GM19372 (cell line): ENCODE measurements at regions not wholly inside any gene's neighbourhood (a gene's known extent, or its start where the extent isn't known, plus 50 kb on each side); places are given as distances from the start of the nearest gene placed in this dataset.
"Not testable (repeated sequence)": the region's sequence is repeated elsewhere in the genome, so short reads cannot be mapped to it uniquely, and the experiment has no call there.

Experiments
- ATAC-seq: cut with Tn5 transposase; IDR thresholded peaks from one replicate; pipeline ENCODE4 v1.9.1; 2021; ENCODE audit warnings: mild to moderate bottlenecking, low read depth, moderate library complexity; ENCODE audit not compliant: unreplicated experiment

DNA sequence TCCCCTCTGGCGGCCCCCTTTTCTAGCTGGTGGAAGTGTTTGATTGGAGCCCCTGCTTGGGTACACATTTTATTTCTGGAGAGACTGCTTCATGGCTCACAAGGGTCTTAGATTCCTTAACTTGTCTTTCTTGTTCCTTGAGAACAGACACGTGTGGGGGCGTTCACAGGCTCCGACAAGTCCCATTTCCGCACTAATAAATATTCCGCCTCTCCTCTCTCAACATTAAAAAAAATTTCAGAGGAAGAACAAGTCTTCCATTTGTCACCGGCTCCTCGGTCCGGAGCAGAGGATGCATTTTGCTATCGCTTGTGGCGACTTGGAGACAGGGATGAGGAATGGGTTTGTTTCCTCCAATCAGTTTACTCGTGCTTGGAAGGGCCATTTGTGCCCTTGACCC is 134.0 kb upstream of the PODXL start:
- no peak for ATAC-seq

DNA sequence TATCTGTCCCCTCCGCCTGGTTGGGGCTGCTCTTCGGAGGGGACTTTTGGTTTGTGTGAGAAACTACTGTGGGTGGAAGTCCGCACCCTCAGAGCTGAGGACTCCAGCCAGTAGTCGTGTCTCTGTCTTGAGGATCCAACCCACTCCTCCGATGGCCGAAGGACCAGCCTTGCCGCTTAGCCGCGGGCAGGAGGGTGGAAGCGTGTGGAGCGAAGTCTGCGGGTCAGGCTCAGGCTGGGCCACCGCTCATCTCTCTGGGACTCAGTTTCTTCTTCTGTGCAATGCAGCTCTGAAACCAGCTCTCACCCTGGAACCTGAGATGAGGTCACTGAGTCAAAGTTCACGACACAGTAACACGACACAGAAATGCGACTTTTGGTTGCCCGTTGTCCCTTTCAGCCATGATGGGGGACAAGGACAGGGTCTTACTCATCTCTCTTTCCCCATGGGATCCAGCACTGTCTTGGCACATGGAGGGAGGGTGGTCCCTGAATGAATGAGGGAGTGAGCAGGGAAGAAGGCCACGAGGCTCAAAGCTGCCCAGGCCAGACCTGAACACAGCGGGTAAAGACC is 133.3 kb upstream of the PODXL start:
- no peak for ATAC-seq

DNA sequence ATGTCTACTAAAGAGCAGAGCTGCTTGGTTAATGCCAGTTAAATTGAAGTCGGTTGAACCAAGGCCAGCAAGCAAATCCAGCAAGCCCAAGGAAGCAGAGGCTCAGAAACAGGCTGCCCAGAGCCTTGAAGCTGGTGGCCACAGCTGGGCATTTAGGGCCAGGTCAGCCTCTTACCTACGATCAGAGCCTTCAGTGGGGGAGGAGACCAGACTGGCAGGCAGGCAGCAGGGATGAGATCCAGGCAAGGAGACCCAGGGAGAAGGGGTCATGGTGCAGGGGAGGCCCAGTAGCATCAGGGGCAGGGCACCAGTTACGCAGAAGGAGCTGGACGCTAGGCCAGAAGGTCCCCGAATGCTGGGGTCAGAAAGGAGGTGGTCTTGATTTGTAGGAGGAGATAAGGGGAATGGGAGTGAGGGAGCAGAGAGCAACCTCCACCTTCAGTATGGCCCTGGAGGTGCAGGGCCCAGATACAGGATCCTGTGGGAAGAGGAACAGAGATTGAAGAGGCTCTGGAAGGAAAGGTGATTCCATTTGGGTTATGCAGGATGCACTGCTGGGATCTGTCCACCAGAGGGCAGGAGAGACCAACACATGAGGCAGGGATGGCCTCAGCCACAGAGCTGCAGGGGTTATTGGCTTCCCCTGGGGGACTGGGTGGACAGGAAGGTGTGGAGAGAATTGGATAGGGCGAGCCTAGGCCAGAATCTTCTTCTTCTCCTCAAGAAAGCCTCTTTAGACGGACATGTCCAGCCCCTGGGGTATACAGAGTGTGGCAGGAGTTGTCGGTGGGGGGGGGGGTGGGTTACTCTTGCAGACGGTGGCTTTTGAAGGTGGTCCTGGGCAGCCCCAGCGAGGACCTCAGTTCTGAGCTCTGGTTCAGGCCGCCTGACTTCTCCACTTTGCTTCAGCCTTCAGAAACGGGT is 132.6 kb upstream of the PODXL start:
- peak; percentile 54 for ATAC-seq

DNA sequence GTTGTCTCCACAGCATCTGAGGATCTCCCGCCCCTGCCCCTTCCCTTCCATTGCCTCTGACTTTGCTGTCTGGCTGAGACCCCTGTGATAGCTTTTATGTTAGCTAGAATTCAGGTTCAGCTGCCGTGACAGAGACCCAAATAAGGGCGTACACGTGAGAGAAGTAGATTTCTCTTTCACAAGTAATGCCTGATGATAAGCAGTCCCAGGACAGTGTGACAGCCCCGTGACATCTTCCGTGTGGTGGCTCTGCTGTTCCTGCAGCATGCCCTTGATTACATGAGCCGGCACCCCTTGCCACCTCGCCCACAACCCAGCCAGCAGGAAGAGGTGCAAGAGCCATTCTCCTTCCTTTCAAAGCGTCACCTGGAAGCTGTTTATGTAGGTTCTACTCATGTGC is 130.9 kb upstream of the PODXL start:
- no peak for ATAC-seq

DNA sequence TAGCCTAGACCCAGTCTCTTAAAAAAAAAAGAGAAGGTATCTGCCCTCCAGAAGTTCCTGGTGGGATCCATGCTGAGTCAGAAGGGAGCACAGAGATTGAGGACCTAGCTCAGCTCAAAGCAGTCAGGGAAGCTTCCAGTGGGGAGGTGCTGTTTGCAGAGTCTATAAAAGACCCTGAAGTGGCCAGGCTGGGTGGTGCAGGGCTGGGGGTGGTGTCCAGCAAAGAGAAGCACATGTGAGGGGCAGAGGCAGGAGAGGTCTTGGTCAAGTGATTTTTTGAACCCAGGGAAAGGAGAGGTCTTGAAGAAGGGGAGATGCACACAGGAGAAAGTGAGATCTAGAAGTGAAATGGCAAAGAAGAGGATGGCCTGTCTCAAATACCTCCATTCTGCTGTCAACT is 130.4 kb upstream of the PODXL start:
- no peak for ATAC-seq

DNA sequence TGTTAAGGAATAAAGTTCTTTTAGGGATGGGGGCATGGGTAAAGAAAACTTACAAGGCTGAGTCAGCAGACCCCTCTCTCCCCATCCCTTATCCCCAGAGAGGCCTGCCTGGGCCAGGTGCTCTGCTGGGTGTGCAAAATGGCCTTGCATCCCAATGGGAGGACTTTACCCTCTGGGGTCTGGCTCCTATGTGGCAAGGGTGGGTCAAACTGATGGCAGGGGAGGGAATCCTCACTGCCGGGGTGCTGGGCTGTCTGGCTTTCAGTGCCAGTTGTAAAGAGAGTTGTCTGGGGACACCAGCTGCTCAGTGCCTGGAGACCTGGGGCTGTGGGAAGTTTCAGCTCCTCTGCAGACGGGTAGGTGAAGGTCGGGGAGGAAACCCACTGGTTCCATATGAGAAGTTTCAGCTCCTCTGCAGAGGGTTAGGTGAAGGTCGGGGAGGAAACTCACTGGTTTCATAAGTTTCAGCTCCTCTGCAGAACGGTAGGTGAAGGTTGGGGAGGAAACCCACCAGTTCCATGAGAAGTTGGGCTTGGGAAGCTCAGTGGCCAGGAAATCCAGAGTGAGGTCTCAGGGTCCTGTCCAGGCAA is 127.2 kb upstream of the PODXL start:
- no peak for ATAC-seq

DNA sequence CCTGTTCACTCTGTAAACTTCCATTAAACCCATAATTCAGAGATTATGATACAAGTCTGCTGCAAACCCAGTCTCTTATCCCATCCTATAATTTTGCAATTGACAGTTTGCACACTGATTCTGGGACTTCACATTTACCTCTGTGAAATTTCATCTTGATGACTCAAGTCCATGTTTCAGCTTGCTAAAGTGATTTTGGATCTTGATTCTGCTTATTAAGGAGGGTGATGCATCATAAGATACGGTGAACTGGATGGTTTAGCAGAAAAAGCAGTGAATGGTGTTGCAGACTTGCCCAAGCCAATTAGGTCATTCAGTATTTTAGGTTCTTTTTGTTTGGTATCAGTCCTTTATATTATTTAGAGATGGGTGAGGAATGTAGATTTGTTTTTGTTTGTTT is 125.5 kb upstream of the PODXL start:
- ATAC-seq: no peak

DNA sequence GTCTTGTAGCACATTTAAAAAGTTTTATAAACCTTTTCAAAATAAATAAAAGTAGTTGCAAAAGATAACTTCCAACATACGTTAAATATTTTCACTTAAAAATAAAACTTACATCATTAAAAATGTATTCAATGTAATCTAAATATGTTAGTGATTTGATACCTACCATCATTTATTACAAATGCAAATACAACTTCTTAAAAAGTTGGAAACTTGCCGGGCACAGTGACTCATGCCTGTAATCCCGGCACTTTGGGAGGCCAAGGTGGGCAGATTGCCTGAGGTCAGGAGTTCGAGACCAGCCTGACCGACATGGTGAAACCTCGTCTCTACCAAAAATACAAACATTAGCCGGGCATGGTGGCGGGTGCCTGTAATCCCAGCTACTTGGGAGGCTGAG is 122.6 kb upstream of the PODXL start:
- not testable (repeated sequence) for ATAC-seq

DNA sequence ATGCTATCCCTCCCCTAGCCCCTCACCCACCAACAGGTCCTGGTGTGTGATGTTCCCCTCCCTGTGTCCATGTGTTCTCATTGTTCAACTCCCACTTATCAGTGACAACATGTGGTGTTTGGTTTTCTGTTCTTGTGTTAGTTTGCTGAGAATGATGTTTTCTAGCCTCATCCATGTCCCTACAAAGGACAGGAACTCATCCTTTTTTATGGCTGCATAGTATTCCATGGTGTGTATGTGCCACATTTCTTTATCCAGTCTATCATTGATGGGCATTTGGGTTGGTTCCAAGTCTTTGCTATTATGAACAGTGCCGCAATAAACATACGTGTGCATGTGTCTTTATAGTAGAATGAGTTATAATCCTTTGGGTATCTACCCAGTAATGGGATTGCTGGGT is 120.4 kb upstream of the PODXL start:
- not testable (repeated sequence) for ATAC-seq

DNA sequence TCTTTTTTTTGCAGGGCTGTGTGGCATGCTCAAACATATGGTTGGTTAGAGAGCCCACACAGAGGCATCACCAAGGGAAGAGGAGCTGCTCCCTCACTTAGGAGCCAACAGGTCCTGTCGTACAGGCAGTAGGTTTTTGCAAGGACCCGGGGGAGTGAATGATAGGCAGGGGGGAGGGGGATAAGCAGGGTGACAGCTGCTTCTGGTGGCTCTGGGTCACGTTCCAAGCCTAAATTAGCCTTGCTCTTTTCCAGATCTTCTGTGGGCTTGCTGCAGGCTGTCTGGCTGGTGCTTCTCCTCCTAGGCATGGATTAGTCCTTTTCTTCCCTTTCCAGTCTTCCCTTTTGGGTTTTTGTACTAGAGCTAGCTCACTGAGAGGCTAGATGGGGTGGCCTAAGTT is 117.7 kb upstream of the PODXL start:
- no peak for ATAC-seq

DNA sequence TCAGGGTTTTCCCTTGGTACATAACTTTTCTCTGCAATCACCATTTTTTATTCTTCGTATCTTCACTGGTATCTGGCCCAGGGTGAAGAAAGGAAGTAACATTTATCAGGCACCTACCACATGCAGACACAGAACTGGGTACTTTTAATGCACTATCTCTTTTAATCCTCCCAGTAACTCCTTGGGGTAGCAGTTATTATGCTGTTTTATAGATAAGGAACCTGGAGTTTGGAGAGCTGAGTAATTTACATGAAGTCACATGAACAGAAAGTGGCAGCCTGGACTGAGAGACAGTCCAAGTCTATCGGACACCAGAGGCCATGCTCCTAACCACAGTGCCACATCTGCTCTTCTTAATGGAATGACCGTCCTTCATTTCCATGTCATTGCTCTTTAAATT is 117.1 kb upstream of the PODXL start:
- no peak for ATAC-seq

DNA sequence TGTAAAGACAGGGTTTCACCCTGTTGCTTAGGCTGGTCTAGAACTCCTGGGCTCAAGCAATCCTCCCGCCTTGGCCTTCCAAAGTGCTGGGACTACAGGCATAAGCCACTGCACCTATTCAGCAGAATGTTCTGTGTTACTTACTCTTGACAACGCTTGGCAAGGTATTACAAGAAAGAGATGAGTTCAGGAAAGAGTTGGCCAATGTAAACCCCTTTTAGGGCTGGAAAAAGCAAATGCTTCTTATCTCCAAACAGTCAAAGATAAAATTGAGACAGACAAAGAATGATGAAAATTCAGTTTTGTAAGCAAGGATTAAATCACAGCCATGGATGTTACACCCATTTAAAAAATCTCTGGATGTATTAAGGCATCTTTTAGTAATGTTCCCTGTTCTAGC is 114.0 kb upstream of the PODXL start:
- ATAC-seq: no peak

DNA sequence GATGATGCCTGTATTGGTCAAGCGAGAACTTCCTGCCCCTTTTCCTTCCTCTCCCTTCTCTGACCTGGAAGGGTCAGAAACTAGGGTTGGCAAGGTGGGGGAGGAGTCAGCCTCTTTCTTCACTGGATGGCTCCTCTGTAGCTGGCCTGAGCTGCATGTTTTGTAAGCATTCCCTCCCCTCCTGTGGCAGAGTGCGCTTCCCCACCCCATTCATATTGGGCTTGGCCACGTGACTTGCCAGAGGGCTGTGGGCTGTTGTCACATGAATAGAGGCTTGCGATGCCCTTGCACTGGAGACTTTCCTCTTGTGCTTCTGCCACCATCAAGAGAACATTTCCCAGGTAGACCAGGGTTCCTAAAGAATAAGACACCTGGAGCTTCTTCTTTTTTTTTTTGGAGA is 111.3 kb upstream of the PODXL start:
- ATAC-seq: no peak

DNA sequence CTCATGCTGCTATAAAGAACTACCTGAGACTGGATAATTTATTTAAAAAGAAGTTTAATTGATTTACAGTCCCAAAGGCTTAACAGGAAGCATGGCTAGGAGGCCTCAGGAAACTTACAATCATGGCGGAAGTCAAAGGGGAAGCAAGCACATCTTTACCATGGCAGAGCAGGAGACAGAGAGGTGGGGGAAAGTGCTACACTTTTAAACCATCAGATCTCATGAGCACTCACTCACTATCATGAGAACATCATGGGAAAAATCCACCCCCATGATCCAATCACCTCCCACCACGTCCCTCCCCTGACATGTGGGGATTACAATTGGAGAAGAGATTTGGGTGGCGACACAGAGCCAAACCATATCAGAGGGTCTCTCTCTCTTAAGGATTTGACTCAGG is 108.6 kb upstream of the PODXL start:
- ATAC-seq: no peak

DNA sequence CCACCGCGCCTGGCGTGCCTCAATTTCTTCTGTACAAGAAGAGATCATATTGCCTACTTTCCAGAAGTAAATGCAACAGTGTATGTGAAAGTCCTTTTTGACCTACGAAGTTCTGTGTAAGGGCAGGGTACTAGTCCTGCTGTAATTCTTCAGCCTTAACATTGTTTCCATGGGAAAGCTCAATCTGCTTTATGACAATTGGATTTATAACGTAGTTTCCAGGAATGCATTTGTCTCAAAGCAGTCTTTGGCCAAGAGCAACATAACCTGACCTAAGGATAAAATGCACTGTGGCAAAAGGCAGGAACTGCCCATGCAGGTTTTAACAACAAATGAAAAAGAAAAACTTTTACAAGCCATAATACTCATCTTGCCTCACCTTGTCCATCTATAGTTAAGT is 108.1 kb upstream of the PODXL start:
- no peak for ATAC-seq

DNA sequence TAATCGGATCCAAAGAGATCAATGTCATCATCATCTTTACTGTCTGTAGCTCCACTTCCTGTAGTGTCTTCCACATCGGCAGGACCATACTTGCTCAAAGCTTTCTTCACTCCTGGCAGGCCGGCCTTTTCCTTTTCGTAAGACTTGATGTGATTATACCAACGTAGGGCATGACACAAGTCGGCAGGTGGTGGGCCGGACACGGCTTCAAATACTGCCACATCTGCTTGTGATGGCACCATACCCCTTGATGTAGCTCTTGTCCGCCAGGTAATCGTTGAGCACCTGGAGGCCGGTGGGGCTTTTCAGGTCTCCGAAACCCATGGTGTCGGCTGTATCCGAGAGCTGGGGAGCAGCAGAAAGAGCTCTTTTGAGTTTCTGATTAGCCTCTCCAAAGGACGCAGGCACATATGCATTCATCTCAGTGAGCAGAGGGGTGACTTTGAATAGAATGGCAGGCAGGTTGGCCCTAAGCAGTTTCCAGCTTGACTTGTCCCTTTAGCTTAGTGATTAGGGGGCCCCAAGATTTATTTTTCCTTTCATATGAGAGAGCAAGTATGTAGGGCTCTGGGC is 106.0 kb upstream of the PODXL start:
- not testable (repeated sequence) for ATAC-seq

DNA sequence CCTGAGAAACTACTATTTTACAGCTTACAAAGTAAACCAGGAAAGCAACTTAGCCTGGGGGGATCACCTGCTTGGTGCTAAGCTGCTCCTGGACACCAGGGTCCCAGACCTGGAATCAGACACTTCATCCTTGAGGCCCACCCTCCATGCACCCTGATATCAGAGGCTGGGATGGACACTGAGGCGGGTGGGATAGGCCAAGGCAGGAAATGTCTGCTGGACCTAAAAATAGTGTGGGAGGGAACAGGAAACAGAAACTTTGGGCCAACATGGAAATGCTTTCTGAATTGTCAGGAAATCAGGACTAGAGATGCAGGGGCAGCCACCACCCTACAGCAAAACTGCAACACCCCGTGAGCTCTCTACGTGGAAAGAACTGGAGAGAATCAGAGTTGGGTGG is 101.5 kb upstream of the PODXL start:
- ATAC-seq: no peak

DNA sequence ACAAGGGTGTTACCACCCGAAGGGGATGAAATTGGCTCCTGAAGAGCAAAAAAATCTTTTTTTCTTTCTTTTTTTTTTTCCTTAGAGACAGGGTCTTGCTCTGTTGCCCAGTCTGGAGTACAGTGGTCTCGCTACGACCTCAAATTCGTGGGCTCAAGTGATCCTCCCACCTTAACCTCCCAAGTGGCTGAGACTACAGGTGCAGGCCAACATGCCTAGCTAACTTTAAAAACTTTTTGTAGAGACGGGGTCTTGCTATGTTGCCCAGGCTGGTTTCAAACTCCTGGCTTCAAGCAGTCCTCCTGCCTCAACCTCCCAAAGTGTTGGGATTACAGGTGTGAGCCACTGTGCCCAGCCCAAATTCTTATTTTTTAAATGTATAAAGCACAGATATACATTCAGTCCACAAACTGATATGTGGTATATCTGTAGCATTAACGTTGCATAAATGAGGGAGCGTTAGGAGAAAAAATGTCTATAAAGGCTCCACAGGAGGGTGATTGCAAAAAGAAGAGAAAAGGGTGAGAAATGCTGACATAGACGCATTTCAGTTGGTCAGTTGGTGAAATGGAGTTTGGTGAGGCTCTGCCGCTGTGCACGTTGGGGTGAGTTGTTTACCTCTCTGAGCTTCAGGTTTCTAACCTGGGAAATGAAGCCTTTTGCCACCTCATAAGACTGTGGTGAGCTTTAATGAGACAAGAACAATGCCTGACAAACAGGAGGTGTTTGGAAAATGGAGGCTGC is 100.7 kb upstream of the PODXL start:
- ATAC-seq: no peak

DNA sequence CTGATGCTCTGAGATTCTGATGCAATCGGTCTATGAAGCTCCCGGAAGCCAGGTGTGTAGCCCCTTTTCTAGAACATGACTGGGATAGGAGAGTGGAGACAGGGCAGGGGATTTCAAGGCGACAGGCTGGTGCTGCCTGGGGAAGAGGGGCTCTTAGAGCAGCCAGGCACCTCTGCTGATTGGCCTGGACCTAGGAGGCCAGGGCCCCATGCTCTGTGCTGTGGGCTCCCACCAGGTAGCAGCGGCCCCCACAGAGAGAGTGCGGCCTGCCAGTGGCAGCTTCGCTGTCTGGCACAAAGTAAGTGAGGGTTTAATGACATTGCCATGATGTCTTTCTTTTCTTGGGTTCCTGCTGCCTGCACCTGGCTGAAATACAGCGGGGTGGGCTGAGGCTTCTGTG is 99.4 kb upstream of the PODXL start:
- ATAC-seq: no peak

DNA sequence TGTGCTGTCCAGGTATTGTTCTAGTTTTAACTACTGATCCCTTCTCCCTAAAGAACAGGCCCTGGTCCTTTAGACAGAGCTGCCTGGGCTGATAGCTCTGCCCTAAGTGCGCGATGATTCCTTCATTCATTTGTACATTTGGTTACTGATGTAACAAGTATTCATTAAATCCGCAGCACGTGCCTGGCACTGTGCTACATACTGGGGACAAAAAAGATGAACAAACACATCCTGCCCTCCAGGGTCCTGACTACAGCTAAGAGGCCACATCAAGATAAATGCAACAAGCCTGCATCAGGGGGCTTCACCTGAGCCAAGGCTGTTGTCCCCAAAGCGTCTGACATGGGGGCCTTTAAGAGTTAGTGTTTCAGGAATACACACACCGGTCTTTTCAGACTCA is 99.0 kb upstream of the PODXL start:
- no peak for ATAC-seq
